Lower lobe of right lung (tissue), 2 donors: ENCODE measurements at regions not wholly inside any gene's neighbourhood (a gene's known extent, or its start where the extent isn't known, plus 50 kb on each side); places are given as distances from the start of the nearest gene placed in this dataset.

Experiments
- ATAC-seq, 2 donors: fragments of 200-7000 bp; cut with Tn5 transposase; one replicate each; pipeline ENCODE4 v1.9.1; 2020 to 2022; ENCODE audit warnings: mild to moderate bottlenecking in 2 of 2, moderate library complexity in 2 of 2
- DNase-seq: peaks from one replicate; pipeline ENCODE4 v3.0.0-alpha.2; 2020
- H3K27ac ChIP-seq: fragments of 200-600 bp; one replicate; pipeline ENCODE4 v1.8.0; 2022
- H3K27me3 ChIP-seq: fragments of 200-600 bp; one replicate; pipeline ENCODE4 v1.8.0; 2022; ENCODE audit warnings: low read depth
- H3K36me3 ChIP-seq: fragments of 200-600 bp; one replicate; pipeline ENCODE4 v1.8.0; 2022; ENCODE audit warnings: mild to moderate bottlenecking
- H3K4me1 ChIP-seq: fragments of 200-600 bp; one replicate; pipeline ENCODE4 v1.8.0; 2022
- H3K4me3 ChIP-seq: fragments of 200-600 bp; one replicate; pipeline ENCODE4 v1.8.0; 2022; ENCODE audit warnings: mild to moderate bottlenecking
- H3K9me3 ChIP-seq: fragments of 200-600 bp; one replicate; pipeline ENCODE4 v1.8.0; 2022
- CTCF ChIP-seq: fragments of 200-600 bp; IDR thresholded peaks from one replicate; pipeline ENCODE4 v1.8.0; 2022; ENCODE audit warnings: antibody characterized with exemption, mild to moderate bottlenecking
- intact Hi-C: fragments of 100-400 bp; cut with DNase I; formaldehyde crosslinking; loops from one replicate; pipeline ENCODE4 v1.11.0; 2022
- donor health status: DM: no; HTN: yes; CAD: no; lungs with severe emphysema.

- H3K9me3 ChIP-seq: no peaks in the 10 kb centered on the region
- H3K27ac ChIP-seq: no peak overlapping the region
- intact Hi-C loops: no loop called here
- no peaks in the 10 kb centered on the region for H3K4me1 ChIP-seq
- H3K36me3 ChIP-seq: no peaks in the 10 kb centered on the region
- ATAC-seq (no peak), DNase-seq (no peak)
- no peaks in the 10 kb centered on the region for H3K27me3 ChIP-seq
- no peak overlapping the region for H3K4me3 ChIP-seq
- TF ChIP-seq CTCF: no peak
These were observed 277.7 kb downstream of the TMEM167A start for GRCh38 chr5:82799361-82800077.

- Histone ChIP-seq H3K27me3 (no peaks in the 10 kb centered on the region), H3K27ac (no peak overlapping the region), H3K4me3 (no peak overlapping the region), H3K36me3 (no peaks in the 10 kb centered on the region), H3K4me1 (no peaks in the 10 kb centered on the region), H3K9me3 (no peaks in the 10 kb centered on the region)
- TF ChIP-seq CTCF: no peak
- ATAC-seq (no peak), DNase-seq (no peak)
- intact Hi-C loops: no loop called here
These were observed 278.5 kb downstream of the TMEM167A start for GRCh38 chr5:82798676-82799075.

DNA sequence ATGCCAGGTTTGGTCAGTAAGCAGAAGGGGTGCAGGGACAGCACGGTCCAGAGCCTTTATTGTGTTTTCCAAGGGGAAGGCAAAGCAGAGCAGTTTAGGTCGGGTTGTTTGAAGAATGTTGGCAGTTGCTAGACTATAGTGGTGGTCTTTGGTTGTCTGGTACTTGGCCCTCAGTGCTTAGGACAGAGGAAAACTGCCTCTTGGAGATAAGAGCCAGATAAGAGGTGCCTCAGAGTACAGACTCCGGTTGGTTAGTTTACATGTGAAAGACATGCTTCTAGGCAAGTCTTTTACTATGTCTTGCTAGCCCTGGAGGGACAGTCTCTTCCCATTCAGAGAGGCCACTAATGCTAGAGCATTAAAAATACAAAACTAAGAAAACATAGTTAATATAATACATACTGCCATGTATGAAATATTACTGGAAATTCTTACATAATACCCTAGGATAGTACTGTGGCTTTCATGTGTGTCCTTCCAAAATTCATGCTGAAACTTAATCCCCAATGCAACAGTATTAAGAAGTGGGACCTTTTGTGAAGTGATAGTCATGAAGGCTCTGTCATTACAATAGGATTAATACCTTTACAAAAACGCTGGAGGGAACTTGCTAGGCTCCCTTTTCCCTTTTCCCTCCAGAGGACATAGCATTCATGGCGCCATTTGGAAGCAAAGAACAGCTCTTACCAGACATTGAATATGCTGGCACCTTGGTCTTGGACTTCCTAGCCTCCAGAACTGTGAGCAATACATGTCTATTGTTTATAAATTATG is 280.4 kb downstream of the TMEM167A start:
- intact Hi-C loops: no loop called here
- TF ChIP-seq CTCF: no peak
- ATAC-seq (no peak), DNase-seq (no peak)
- Histone ChIP-seq H3K4me3 (no peak overlapping the region), H3K9me3 (no peaks in the 10 kb centered on the region), H3K4me1 (no peaks in the 10 kb centered on the region), H3K27ac (no peak overlapping the region), H3K36me3 (no peaks in the 10 kb centered on the region), H3K27me3 (no peaks in the 10 kb centered on the region)

GRCh38 chr5:82794876-82795275 is 282.3 kb downstream of the TMEM167A start:
- Histone ChIP-seq H3K27me3 (no peaks in the 10 kb centered on the region), H3K4me1 (no peaks in the 10 kb centered on the region), H3K27ac (no peak overlapping the region), H3K36me3 (no peaks in the 10 kb centered on the region), H3K9me3 (no peaks in the 10 kb centered on the region), H3K4me3 (no peak overlapping the region)
- no peak for TF ChIP-seq CTCF
- intact Hi-C loops: no loop called here
- no peak for DNase-seq
- no peak for ATAC-seq

DNA sequence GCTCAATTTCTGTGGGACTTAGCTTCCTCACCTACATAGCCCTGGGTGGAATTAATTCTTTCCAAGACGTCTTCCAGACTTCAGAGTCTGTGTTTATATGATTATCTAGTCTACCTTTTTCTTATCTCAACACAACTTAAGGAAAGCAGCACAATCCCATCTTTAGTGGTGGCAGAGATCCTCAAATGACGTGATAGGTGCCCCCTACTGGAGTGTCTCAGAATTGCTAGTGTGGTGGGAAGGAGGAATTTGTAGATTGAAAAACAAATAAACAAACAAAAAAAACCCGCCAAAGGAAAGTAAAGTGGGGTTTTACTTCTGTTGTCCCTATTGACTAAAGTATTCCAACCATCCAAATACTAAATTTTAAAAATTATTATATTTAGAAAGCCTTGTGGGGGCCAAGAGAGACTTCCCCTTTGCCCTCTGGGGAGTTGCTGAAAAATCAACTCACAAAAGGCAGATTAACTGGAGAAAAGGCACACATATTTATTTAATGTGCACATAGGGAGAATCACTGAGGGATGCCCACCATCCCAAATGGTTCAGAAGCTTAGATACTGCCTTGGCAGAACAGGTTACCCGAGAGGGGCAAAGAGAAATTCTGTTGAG is 283.3 kb downstream of the TMEM167A start:
- intact Hi-C loops: no loop called here
- ATAC-seq: peak in 1 of 2 donors; percentile 55
- H3K27me3 ChIP-seq: no peaks in the 10 kb centered on the region

More for the DNA sequence above, 283.3 kb downstream of the TMEM167A start:
- DNase-seq: no peak
- peak; percentile 69 for TF ChIP-seq CTCF
- Histone ChIP-seq H3K9me3 (no peaks in the 10 kb centered on the region), H3K4me3 (no peak overlapping the region), H3K36me3 (no peaks in the 10 kb centered on the region), H3K27ac (no peak overlapping the region), H3K4me1 (no peaks in the 10 kb centered on the region)
